ENCODE measurements at regions not wholly inside any gene's neighbourhood (a gene's known extent, or its start where the extent isn't known, plus 50 kb on each side); places are given as distances from the start of the nearest gene placed in this dataset.

GRCh38 chr12:114898159-114898558, 214.2 kb upstream of the TBX3 start:
- H3K27me3 ChIP-seq (ENCODE audit: insufficient read depth, low read length) = no peaks in the 10 kb centered on the region
- H3K4me3 ChIP-seq (ENCODE audit: low read length) = no peak overlapping the region
- no peak overlapping the region for H3K9ac ChIP-seq (ENCODE audit: low read depth, low read length)
- H3K36me3 ChIP-seq (ENCODE audit: insufficient read depth, low read depth, low read length) = no peaks in the 10 kb centered on the region
- H3K9me3 ChIP-seq (ENCODE audit: insufficient read depth, low read depth, low read length) = no peaks in the 10 kb centered on the region
- H3K27ac ChIP-seq (ENCODE audit: low read length) = no peak overlapping the region
- 0 out of 2 replicates have a peak, but pooled peaks cover 4% of the 10 kb centered on the region for H3K4me1 ChIP-seq (ENCODE audit: insufficient read depth, low read length)

DNA sequence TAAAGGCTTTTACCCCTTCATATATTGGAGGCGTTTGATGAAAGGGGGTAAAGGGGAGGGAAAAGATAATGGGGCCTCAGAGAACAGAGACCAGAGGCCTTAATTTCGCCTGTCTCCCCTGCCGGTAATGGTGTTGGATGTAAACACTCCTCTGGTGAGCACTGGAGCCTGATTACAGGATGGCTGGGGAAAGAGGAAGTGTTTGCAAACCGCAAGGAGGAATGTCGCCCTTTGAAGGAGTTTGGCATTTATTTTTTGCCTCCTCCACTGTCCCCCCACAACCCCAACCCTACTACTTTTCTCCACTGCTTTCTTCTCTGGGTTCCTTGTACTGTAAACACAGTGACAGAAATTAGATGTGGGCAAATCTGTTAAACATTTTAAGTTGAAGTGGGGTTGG, 211.9 kb upstream of the TBX3 start:
- Histone ChIP-seq H3K4me1 (ENCODE audit: insufficient read depth, low read length) (0 out of 2 replicates have a peak, but pooled peaks cover 4% of the 10 kb centered on the region), H3K9ac (ENCODE audit: low read depth, low read length) (no peak overlapping the region), H3K36me3 (ENCODE audit: insufficient read depth, low read depth, low read length) (no peaks in the 10 kb centered on the region), H3K9me3 (ENCODE audit: insufficient read depth, low read depth, low read length) (no peaks in the 10 kb centered on the region), H3K27ac (ENCODE audit: low read length) (no peak overlapping the region), H3K27me3 (ENCODE audit: insufficient read depth, low read length) (no peaks in the 10 kb centered on the region), H3K4me3 (ENCODE audit: low read length) (no peak overlapping the region)

- no peaks in the 10 kb centered on the region for H3K36me3 ChIP-seq (ENCODE audit: insufficient read depth, low read depth, low read length)
- no peak overlapping the region for H3K9ac ChIP-seq (ENCODE audit: low read depth, low read length)
- no peaks in the 10 kb centered on the region for H3K9me3 ChIP-seq (ENCODE audit: insufficient read depth, low read depth, low read length)
- H3K4me3 ChIP-seq (ENCODE audit: low read length) = no peak overlapping the region
- H3K27me3 ChIP-seq (ENCODE audit: insufficient read depth, low read length) = no peaks in the 10 kb centered on the region
- H3K4me1 ChIP-seq (ENCODE audit: insufficient read depth, low read length) = 0 out of 2 replicates have a peak, but pooled peaks cover 4% of the 10 kb centered on the region
- no peak overlapping the region for H3K27ac ChIP-seq (ENCODE audit: low read length)
Observed at GRCh38 chr12:114895081-114895480, 211.1 kb upstream of the TBX3 start.

DNA sequence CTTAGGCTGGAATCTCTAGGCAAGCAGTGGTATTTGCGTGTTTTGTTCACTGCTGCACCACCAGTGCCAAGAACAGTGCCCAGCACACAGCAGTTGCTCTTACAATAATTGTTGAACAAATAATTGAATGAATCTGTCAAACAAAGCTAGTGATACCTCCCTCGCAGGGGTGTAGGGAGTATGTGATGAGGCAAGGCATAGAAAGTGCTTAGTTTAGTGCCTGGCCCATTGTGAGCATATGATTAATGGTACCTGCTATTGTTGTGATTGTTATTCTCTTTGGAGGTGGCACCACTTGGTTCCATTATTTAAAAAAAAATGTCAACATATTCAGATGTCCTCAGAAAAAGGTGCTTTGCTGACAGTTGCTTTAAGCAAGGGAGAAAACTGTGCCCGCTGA, 210.1 kb upstream of the TBX3 start:
- H3K9me3 ChIP-seq (ENCODE audit: insufficient read depth, low read depth, low read length) = no peaks in the 10 kb centered on the region
- H3K27me3 ChIP-seq (ENCODE audit: insufficient read depth, low read length) = no peaks in the 10 kb centered on the region
- H3K4me1 ChIP-seq (ENCODE audit: insufficient read depth, low read length) = 0 out of 2 replicates have a peak, but pooled peaks cover 4% of the 10 kb centered on the region
- H3K4me3 ChIP-seq (ENCODE audit: low read length) = no peak overlapping the region
- H3K27ac ChIP-seq (ENCODE audit: low read length) = no peak overlapping the region
- no peak overlapping the region for H3K9ac ChIP-seq (ENCODE audit: low read depth, low read length)
- H3K36me3 ChIP-seq (ENCODE audit: insufficient read depth, low read depth, low read length) = no peaks in the 10 kb centered on the region

- no peaks in the 10 kb centered on the region for H3K36me3 ChIP-seq (ENCODE audit: insufficient read depth, low read depth, low read length)
- H3K9ac ChIP-seq (ENCODE audit: low read depth, low read length) = no peak overlapping the region
- no peak overlapping the region for H3K27ac ChIP-seq (ENCODE audit: low read length)
- no peaks in the 10 kb centered on the region for H3K27me3 ChIP-seq (ENCODE audit: insufficient read depth, low read length)
- no peak overlapping the region for H3K4me3 ChIP-seq (ENCODE audit: low read length)
- no peaks in the 10 kb centered on the region for H3K9me3 ChIP-seq (ENCODE audit: insufficient read depth, low read depth, low read length)
- H3K4me1 ChIP-seq (ENCODE audit: insufficient read depth, low read length) = no peaks in the 10 kb centered on the region
Observed at GRCh38 chr12:114888928-114889584, 205.1 kb upstream of the TBX3 start.

DNA sequence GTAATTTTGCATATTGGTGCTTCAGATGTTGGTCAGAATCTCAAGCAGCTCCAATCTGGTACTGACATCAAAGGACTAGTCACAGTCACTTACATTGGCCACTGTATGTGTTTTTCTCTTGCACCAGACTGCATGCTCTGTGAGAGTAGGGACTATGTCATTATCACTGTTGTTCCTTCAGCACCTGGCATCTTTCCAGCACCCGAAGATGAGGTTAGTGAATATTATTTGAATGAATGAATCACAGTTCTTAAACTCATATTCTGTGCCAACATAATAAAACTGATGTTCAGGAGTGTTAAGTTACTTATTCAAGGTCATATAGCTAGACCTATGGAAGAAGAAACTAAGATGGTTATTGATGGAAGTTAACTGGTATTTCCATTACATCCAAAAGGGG, 204.5 kb upstream of the TBX3 start:
- Histone ChIP-seq H3K27me3 (ENCODE audit: insufficient read depth, low read length) (no peaks in the 10 kb centered on the region), H3K36me3 (ENCODE audit: insufficient read depth, low read depth, low read length) (no peaks in the 10 kb centered on the region), H3K4me3 (ENCODE audit: low read length) (no peak overlapping the region), H3K9ac (ENCODE audit: low read depth, low read length) (no peak overlapping the region), H3K27ac (ENCODE audit: low read length) (no peak overlapping the region), H3K4me1 (ENCODE audit: insufficient read depth, low read length) (no peaks in the 10 kb centered on the region), H3K9me3 (ENCODE audit: insufficient read depth, low read depth, low read length) (no peaks in the 10 kb centered on the region)

- Histone ChIP-seq H3K4me1 (ENCODE audit: insufficient read depth, low read length) (no peaks in the 10 kb centered on the region), H3K9me3 (ENCODE audit: insufficient read depth, low read depth, low read length) (no peaks in the 10 kb centered on the region), H3K27ac (ENCODE audit: low read length) (no peak overlapping the region), H3K4me3 (ENCODE audit: low read length) (no peak overlapping the region), H3K9ac (ENCODE audit: low read depth, low read length) (no peak overlapping the region), H3K36me3 (ENCODE audit: insufficient read depth, low read depth, low read length) (no peaks in the 10 kb centered on the region), H3K27me3 (ENCODE audit: insufficient read depth, low read length) (no peaks in the 10 kb centered on the region)
Observed at GRCh38 chr12:114885501-114885900, 201.5 kb upstream of the TBX3 start.

DNA sequence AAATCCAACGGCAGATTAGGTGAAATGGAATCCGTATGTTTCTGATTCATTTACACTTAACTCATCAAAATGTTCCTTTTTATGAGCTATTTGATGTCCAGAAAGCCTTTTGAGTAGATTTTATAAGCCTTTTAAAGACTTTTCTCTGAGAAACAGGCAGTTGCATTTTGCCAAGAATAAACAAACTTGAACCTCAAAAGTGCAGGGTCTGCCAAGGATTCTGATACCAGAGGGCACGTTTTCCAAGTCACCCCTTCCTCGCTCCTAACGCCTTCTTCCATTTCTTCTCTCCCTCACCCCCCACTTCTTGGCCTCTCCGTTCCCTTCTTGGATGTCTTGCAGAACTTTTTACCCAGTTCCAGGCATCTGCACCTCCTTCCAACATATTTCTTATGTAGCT, 200.6 kb upstream of the TBX3 start:
- H3K36me3 ChIP-seq (ENCODE audit: insufficient read depth, low read depth, low read length) = no peaks in the 10 kb centered on the region
- no peak overlapping the region for H3K9ac ChIP-seq (ENCODE audit: low read depth, low read length)
- H3K9me3 ChIP-seq (ENCODE audit: insufficient read depth, low read depth, low read length) = no peaks in the 10 kb centered on the region
- no peak overlapping the region for H3K27ac ChIP-seq (ENCODE audit: low read length)
- H3K27me3 ChIP-seq (ENCODE audit: insufficient read depth, low read length) = no peaks in the 10 kb centered on the region
- no peak overlapping the region for H3K4me3 ChIP-seq (ENCODE audit: low read length)
- no peaks in the 10 kb centered on the region for H3K4me1 ChIP-seq (ENCODE audit: insufficient read depth, low read length)

DNA sequence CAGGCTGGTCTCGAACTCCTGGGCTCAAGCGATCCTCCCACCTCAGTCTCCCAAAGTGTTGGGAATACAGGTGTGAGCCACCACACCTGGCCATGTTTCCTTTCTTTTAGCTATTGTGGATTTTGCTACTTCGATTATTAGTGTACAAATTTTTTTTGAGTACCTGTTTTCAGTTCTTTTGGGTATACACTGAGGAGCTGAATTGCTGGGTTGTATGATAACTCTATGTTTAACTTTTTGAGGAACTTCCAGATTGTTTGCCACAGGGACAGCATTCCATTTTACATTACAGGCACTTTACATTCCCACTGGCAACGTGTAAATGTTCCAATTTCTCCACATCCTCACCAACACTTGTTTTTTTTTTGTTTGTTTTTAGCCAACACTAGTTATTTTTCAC, 198.1 kb upstream of the TBX3 start:
- Histone ChIP-seq H3K4me3 (ENCODE audit: low read length) (no peak overlapping the region), H3K9me3 (ENCODE audit: insufficient read depth, low read depth, low read length) (no peaks in the 10 kb centered on the region), H3K4me1 (ENCODE audit: insufficient read depth, low read length) (no peaks in the 10 kb centered on the region), H3K36me3 (ENCODE audit: insufficient read depth, low read depth, low read length) (no peaks in the 10 kb centered on the region), H3K27ac (ENCODE audit: low read length) (no peak overlapping the region), H3K9ac (ENCODE audit: low read depth, low read length) (no peak overlapping the region), H3K27me3 (ENCODE audit: insufficient read depth, low read length) (no peaks in the 10 kb centered on the region)

DNA sequence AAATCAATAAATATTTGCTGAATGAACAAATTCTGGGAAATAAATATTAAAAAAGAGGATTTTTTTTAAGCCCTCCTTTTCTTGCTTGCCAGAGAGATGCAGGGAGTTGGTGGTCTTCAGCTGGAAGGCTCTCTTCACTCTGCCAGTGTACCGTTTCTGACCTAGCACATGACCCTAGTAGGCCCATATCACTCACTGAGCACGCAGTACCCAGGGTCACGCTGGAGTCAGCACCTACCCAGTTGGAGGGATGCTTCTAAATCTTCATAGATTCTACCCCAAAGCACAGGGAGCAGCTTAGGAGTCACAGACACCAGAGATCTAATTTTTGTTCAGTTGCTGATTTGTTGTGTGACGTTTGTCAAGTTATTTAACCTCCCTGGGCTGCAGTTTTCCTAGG, 195.4 kb upstream of the TBX3 start:
- H3K9ac ChIP-seq (ENCODE audit: low read depth, low read length) = no peak overlapping the region
- H3K27me3 ChIP-seq (ENCODE audit: insufficient read depth, low read length) = no peaks in the 10 kb centered on the region
- no peaks in the 10 kb centered on the region for H3K36me3 ChIP-seq (ENCODE audit: insufficient read depth, low read depth, low read length)
- no peak overlapping the region for H3K27ac ChIP-seq (ENCODE audit: low read length)
- no peak overlapping the region for H3K4me3 ChIP-seq (ENCODE audit: low read length)
- no peaks in the 10 kb centered on the region for H3K9me3 ChIP-seq (ENCODE audit: insufficient read depth, low read depth, low read length)
- no peaks in the 10 kb centered on the region for H3K4me1 ChIP-seq (ENCODE audit: insufficient read depth, low read length)

DNA sequence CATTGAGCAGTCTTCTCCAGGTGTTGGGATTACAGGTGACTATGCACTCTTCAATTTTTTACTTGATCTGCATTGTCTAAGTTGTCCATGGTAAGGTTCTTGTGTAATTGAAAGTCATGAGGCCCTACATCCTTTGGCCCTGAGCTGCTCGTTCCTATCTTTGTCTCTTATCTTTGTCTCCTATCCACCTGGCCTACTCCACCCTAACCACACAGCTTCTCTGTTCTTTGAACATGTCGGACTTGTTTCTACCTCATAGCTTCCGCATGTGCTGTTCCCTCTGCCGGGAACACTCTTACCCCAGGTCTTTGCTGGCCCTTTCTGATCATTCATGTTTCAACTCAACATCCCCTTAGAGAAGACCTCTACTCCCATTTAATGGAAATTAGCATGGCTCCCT, 194.8 kb upstream of the TBX3 start:
- no peaks in the 10 kb centered on the region for H3K27me3 ChIP-seq (ENCODE audit: insufficient read depth, low read length)
- no peaks in the 10 kb centered on the region for H3K36me3 ChIP-seq (ENCODE audit: insufficient read depth, low read depth, low read length)
- H3K4me3 ChIP-seq (ENCODE audit: low read length) = no peak overlapping the region
- H3K4me1 ChIP-seq (ENCODE audit: insufficient read depth, low read length) = no peaks in the 10 kb centered on the region
- no peaks in the 10 kb centered on the region for H3K9me3 ChIP-seq (ENCODE audit: insufficient read depth, low read depth, low read length)
- no peak overlapping the region for H3K9ac ChIP-seq (ENCODE audit: low read depth, low read length)
- no peak overlapping the region for H3K27ac ChIP-seq (ENCODE audit: low read length)

- no peak overlapping the region for H3K27ac ChIP-seq (ENCODE audit: low read length)
- no peak overlapping the region for H3K4me3 ChIP-seq (ENCODE audit: low read length)
- H3K27me3 ChIP-seq (ENCODE audit: insufficient read depth, low read length) = no peaks in the 10 kb centered on the region
- no peak overlapping the region for H3K9ac ChIP-seq (ENCODE audit: low read depth, low read length)
- no peaks in the 10 kb centered on the region for H3K4me1 ChIP-seq (ENCODE audit: insufficient read depth, low read length)
- no peaks in the 10 kb centered on the region for H3K36me3 ChIP-seq (ENCODE audit: insufficient read depth, low read depth, low read length)
- H3K9me3 ChIP-seq (ENCODE audit: insufficient read depth, low read depth, low read length) = no peaks in the 10 kb centered on the region
Observed at GRCh38 chr12:114876968-114877680, 193.1 kb upstream of the TBX3 start.

Data from iPS-20b (cell line).